ENCODE measurements at regions not wholly inside any gene's neighbourhood (a gene's known extent, or its start where the extent isn't known, plus 50 kb on each side); places are given as distances from the start of the nearest gene placed in this dataset.
"Not testable (repeated sequence)": the region's sequence is repeated elsewhere in the genome, so short reads cannot be mapped to it uniquely, and the experiment has no call there.

- Histone ChIP-seq H3K4me1 (no peaks in the 10 kb centered on the region), H3K9me3 (peaks cover 0 to 3% of the 10 kb centered on the region in 2 donors), H3K36me3 (no peaks in the 10 kb centered on the region), H3K27ac (no peak overlapping the region), H3K4me3 (no peak overlapping the region), H3K27me3 (no peaks in the 10 kb centered on the region)
- DNase-seq (ENCODE audit: low spot score in 2 of 2): no peak
- intact Hi-C loops (cut with DNase I; ENCODE audit: low total_unique reads): no loop called here
- TF ChIP-seq POLR2A (IDR thresholded peaks at IDR 0.05) (no peak), POLR2AphosphoS5 (IDR thresholded peaks at IDR 0.05) (no peak), CTCF (IDR thresholded peaks at IDR 0.05) (no peak)
These were observed 254.0 kb downstream of the TPBG start for GRCh38 chr6:82617648-82618047.

- H3K27ac ChIP-seq: no peak overlapping the region
- no peaks in the 10 kb centered on the region for H3K4me1 ChIP-seq
- H3K27me3 ChIP-seq: no peaks in the 10 kb centered on the region
- no peak for DNase-seq (ENCODE audit: low spot score in 2 of 2)
- peaks cover 0 to 3% of the 10 kb centered on the region in 2 donors for H3K9me3 ChIP-seq
- no peaks in the 10 kb centered on the region for H3K36me3 ChIP-seq
- no peak overlapping the region for H3K4me3 ChIP-seq
- intact Hi-C loops (cut with DNase I; ENCODE audit: low total_unique reads): no loop called here
- TF ChIP-seq POLR2A (IDR thresholded peaks at IDR 0.05) (no peak), POLR2AphosphoS5 (IDR thresholded peaks at IDR 0.05) (no peak), CTCF (IDR thresholded peaks at IDR 0.05) (no peak)
These were observed 256.0 kb downstream of the TPBG start for GRCh38 chr6:82619573-82619972.

GRCh38 chr6:82622461-82622860, 258.8 kb downstream of the TPBG start:
- TF ChIP-seq POLR2A (IDR thresholded peaks at IDR 0.05): no peak
- no peak for TF ChIP-seq POLR2AphosphoS5 (IDR thresholded peaks at IDR 0.05)
- no peak for TF ChIP-seq CTCF (IDR thresholded peaks at IDR 0.05)
- intact Hi-C loops (cut with DNase I; ENCODE audit: low total_unique reads): no loop called here
- Histone ChIP-seq H3K4me3 (no peak overlapping the region), H3K4me1 (no peaks in the 10 kb centered on the region), H3K27me3 (no peaks in the 10 kb centered on the region), H3K36me3 (no peaks in the 10 kb centered on the region), H3K27ac (no peak overlapping the region), H3K9me3 (peaks cover 0 to 3% of the 10 kb centered on the region in 2 donors)
- DNase-seq (ENCODE audit: low spot score in 2 of 2): no peak

- Histone ChIP-seq H3K4me3 (no peak overlapping the region), H3K9me3 (peaks cover 0 to 3% of the 10 kb centered on the region in 2 donors), H3K27ac (no peak overlapping the region), H3K4me1 (no peaks in the 10 kb centered on the region), H3K27me3 (no peaks in the 10 kb centered on the region), H3K36me3 (no peaks in the 10 kb centered on the region)
- intact Hi-C loops (cut with DNase I; ENCODE audit: low total_unique reads): no loop called here
- no peak for TF ChIP-seq CTCF (IDR thresholded peaks at IDR 0.05)
- no peak for TF ChIP-seq POLR2A (IDR thresholded peaks at IDR 0.05)
- TF ChIP-seq POLR2AphosphoS5 (IDR thresholded peaks at IDR 0.05): no peak
- no peak for DNase-seq (ENCODE audit: low spot score in 2 of 2)
These were observed 260.6 kb downstream of the TPBG start for GRCh38 chr6:82624251-82624650.

- DNase-seq (ENCODE audit: low spot score in 2 of 2); H3K27me3 ChIP-seq; H3K4me1 ChIP-seq; H3K9me3 ChIP-seq; H3K4me3 ChIP-seq; H3K36me3 ChIP-seq; intact Hi-C loops (cut with DNase I; ENCODE audit: low total_unique reads); H3K27ac ChIP-seq: not testable (repeated sequence)
These were observed 263.3 kb downstream of the TPBG start for GRCh38 chr6:82626946-82627345.

- H3K4me3 ChIP-seq: no peak overlapping the region
- no peaks in the 10 kb centered on the region for H3K27me3 ChIP-seq
- no peak for TF ChIP-seq POLR2AphosphoS5 (IDR thresholded peaks at IDR 0.05)
- TF ChIP-seq POLR2A (IDR thresholded peaks at IDR 0.05): no peak
- H3K27ac ChIP-seq: no peak overlapping the region
- intact Hi-C loops (cut with DNase I; ENCODE audit: low total_unique reads): no loop called here
- H3K36me3 ChIP-seq: no peaks in the 10 kb centered on the region
- no peaks in the 10 kb centered on the region for H3K4me1 ChIP-seq
- H3K9me3 ChIP-seq: no peaks in the 10 kb centered on the region
- DNase-seq (ENCODE audit: low spot score in 2 of 2): no peak
These were observed 266.3 kb downstream of the TPBG start for GRCh38 chr6:82629921-82630320.

Measured in breast epithelium (tissue), 4 donors.